GM21737 (cell line): ENCODE measurements at regions not wholly inside any gene's neighbourhood (a gene's known extent, or its start where the extent isn't known, plus 50 kb on each side); places are given as distances from the start of the nearest gene placed in this dataset.
"Not testable (repeated sequence)": the region's sequence is repeated elsewhere in the genome, so short reads cannot be mapped to it uniquely, and the experiment has no call there.

Experiments used
- ATAC-seq: cut with Tn5 transposase; IDR thresholded peaks from one replicate; pipeline ENCODE4 v1.9.1; 2021; ENCODE audit warnings: mild to moderate bottlenecking, moderate library complexity; ENCODE audit not compliant: unreplicated experiment

DNA sequence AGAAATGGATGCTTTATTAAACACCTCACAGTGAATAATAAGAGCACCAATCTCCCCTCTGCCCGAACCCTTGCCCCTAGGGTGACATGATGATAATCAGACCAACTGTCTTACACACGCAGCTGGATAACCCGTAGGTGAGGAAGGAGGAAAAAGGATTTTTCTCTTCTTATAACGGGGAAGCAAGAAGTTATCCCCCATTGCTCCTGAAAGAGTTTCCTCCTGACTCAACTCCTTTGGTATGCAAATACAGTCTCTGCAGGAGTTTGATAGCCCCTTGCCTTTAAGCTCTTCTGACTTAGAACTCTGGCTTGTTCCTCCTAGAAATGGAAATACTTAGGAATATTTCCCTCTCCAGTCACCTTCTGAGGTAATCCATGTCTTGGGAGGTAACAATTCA, 455.8 kb downstream of the TMEM135 start:
- ATAC-seq: no peak

DNA sequence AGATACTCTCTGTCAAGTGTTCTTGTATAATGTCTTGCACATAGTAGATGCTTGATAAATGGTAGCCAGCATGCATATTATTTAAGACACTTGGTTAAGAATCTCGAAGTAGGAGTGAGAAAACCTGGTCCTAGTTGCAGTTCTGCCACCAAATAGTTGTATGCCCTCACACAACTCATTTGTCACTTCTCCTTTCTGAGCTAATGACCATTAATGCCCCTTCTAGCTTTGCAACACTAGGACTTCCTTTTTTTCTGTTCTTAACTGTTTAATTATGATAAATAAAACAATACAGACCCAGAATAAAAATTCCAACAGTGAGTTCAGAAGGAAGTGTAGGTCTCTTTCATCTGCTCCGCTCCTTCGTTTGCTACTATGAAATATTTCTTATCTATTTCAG, 453.6 kb downstream of the TMEM135 start:
- ATAC-seq: no peak

DNA sequence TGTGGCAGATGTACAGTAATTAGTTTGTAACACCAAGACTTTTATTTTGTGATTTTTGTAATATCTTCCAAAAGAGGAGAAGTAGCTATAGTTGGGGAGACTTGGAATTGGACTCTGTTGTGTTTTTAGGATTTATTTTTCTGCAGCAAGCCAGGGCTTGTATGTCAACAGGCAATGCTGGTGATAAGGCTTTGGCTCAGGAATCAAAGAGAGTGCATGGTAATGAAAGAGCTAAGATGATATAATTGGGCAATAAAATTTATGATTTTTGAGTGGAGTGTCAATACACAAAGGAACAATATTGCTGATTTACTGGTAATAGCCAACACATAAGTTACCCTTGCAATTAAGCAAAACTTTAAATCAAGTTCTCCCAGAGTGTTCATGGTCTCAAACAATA, 452.9 kb downstream of the TMEM135 start:
- ATAC-seq: no peak

DNA sequence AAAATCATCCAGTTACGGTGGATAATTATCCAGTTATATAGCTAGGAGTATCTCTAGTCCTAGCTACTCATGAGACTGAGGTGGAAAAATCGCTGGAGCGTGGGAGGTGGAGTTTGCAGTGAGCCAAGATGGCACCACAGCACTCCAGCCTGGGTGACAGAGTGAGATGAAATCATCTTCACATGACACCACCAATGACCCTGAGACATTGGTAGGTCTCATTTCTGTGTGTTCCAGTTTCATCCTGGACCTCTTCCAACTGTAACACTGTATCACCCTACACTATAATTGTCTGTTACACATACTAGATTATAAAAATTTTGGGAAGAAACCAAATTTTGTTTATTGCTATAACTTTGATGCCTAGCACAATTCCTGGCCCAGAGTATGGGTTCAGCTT, 446.8 kb downstream of the TMEM135 start:
- ATAC-seq: no peak

DNA sequence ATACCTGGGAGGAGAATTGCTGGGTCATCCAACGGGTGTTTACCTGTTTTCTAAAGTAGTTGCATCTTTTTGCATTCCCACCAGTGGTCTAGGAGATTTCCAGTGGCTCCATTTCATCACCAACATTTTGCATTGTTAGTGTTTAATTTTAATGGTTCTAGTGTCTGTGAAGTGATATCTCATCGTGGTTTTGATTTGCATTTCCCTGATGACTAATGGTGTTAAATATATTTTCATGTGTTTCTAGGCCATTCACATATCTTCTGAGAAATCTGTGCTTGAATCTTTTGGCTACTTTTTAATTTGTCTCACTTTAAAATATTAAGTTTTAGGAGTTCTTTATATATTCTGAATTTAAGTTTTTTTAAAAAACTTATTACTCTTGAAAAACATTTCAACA, 439.6 kb downstream of the TMEM135 start:
- no peak for ATAC-seq

DNA sequence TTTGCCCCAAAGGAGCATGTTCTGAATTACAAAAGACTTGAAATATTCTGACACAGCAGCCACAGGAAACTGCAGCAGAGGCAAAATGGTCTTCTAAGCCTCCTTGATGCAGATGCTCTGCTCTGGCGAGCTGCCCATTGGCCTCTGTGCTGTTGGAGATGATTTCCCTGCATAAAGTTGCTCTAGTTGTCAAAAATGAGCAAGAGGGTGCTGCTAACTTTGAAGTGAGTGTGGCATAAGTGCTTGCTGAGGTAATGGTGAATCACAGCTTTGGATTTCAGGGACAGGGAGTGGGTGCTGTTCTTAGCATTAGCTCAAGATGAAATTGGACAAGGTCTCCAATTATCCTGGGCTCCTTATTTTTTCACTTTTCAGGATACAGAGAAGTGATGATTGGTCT, 435.4 kb downstream of the TMEM135 start:
- no peak for ATAC-seq

DNA sequence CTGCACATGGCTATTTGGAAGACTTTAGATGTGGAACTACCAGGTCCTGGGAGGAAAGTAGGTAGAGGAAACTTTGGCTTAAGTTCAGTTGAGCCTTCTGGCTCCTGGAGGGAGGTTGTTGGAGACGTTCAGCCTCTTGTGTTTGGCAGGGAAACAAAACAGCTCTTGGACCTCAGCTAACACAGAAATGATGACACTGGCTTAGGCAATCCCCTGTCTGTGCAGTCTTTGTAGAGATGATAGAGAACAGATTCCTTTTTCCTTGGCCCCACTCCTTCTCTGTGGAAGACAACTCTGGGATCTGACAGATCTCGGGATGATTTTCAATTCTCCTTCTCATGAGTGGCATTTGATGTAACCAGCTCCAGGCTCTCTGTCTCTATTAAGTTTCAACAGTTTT, 428.5 kb downstream of the TMEM135 start:
- no peak for ATAC-seq

DNA sequence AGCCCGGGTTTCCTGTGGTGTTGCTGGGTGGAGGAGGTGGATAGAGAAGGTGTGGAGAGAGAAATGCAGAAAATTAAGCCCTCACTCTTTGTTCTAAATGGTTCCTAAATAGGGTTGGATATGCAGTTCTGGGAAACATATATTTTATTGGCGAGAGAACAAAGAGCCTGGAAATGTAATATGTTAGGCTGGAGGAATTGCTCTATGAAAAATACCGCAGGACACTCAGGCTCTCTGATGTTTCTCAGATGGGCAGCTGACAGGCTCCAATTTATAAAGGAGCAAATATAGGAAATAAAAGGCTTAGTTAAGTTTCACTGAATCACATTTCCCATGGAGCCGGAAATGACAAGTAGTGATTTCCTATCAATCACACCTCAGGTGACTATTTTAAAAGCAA, 428.0 kb downstream of the TMEM135 start:
- ATAC-seq: no peak

DNA sequence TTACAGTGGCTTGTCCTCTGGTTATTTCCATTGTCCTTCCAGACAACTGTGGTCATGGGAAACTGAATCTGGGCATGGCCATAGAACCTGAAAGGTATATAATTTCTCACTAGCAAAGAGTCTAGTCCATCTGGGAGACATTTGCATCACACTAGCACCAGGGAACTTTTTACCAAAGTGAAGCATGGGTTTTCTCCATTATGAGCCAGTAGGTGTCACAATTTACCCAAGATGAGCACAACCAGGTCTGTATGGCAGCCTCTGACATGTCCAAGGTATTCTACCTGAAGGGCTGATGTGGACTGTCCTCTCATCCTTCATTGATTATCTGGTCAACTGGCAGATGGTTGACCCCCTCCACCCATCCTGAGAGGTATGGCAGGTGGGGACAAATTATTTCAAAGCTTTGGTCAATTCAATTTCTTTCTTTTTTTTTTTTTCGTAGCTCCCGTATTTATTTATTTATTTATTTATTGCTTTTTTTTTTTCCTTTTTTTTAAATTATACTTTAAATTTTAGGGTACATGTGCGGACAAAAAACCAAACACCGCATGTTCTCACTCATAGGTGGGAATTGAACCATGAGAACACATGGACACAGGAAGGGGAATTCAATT, 425.9 kb downstream of the TMEM135 start:
- no peak for ATAC-seq

DNA sequence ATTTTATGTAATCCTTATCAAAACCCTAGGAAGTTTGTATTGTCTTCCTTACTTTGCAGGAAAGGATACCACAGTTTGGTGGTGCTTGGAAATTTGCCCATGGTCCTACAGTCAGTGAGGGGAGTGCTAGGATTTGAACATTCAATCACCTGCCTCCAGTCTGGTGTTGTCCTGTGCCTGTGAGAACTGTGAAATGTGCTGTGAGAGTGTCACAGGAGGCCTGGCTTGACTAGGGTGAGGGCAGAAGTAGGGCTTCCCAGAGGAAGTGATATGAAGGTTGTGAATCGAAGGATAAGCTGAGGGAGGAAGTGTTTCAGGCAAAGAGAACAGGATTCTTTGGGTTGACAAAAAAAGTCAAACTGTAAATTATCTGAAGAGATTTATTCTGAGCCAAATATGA, 424.4 kb downstream of the TMEM135 start:
- no peak for ATAC-seq

DNA sequence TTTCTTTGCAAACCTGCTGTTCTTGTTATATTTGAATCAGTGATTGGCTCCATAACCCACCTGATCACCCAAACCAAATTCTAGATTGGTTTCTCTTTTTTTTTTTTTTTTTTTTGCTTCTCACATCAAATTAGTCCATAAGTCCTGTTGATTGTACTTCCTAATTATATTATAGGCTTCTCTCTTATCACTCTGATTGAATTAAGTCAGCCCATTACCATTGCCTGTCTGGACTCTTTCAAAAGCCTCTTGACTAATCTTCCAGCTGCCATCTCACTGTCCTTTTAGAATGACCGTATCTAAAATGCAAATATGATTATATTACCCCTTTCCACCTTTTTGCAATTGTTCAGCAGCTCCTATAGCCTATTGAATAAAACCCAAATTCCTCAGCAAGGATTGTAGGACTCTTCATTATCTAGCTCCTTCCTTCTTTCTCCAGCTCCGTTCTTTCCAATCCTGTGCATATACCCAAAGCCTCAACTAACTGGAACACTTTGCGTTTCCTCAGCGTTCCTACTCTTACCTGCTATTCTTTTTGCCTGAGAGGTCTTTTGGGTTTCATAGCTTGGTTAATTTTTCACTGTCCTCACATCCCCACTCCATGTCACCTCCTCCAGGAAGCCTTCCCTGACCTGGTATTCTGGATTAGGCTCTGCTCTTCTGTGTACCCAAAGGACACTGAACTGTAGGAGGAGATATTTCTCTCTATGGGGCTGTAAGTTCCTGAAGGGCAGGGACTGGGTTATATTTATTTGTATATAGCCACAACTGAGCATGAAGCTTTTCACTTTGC, 423.3 kb downstream of the TMEM135 start:
- ATAC-seq: no peak

DNA sequence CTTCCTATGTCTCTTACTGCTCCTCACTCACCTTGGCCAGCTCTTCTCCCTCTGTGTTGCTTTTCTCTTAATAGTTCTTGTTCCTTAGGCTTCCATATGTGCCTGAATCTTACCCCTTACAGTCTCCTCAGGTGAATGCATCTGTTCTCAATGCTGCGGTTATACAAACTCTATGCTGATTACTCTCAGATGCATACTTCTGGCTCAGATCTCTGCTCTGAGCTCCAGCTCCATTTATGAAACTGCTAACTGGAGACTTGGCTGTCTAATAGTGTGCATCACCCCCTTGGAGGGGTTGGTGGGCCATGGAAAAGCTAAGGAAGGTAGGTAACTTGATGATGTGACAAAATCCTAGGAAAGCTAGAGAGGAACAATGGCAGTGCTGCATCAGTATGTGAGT, 422.5 kb downstream of the TMEM135 start:
- ATAC-seq: no peak

DNA sequence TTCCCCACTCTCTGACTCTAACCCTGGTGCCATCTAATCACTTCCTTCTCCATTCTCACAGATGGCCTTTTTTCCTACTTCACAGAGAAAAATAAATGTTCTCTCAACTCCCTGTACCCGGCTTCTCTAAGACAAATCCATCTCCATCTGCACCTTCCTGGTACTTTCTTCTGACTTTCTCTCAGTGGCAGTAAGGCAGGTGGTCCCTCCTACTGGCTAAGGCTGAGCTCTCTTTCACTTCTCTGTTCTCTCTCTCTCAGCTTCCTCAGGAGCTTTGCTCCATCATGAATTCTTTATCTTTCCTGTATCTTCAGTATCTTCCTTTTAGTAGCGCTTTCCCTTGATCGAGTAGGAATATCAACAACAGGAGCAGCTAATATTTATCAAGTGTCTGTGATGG, 421.6 kb downstream of the TMEM135 start:
- ATAC-seq: no peak

DNA sequence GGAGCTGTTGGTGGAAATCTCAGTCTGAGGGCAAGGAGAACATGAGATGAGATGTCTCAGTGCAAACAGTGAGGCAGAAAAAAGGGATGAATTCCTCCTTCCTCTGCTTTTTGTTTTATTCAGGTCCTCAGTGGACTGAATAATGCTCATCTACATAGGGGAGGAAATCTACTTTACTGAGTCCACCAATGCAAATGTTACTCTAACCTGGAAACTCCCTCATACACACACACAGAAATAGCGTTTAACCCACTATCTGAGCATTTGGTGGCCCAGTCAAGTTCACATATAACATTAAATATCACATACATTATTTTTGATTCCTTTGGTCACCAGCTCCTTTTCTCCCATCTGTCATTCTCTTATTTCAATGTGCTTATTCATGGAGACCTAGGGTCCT, 418.8 kb downstream of the TMEM135 start:
- no peak for ATAC-seq

DNA sequence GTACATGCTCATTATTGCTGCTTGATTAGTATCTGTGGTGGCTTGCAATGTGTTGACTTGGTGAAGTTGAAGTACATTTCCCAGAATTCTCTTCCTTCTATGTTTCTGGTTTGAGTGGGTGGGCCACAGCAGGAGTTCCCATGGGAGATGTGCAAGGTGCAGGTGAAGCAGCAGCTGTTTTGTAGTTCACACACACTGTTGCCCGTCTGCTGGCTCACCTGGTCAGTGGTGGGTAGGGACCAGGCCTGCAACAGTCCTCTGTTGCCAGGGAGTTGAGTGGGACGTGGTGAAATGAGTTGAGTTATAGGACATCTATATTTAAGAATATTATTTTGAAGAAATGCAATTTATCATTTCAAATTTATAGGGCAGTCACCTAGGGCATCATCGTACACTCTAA, 417.4 kb downstream of the TMEM135 start:
- no peak for ATAC-seq

DNA sequence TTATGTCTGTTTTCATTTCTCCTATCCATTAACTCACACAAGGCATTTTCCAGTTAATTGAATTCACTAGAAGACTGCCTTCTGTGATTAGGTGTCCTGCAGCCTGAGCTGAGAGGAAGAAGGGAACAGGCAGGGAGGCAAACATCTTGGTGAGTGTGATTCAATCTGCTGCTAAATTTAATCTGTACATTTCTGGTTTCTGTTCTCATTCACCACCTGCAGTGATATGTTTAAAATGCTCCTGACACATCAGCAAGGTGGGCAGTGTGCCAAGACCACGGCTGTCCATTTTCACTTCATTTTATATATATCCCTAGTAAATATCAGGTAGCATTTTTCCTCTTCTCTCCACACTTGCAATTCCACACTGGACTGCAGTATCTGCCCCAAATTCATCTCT, 416.5 kb downstream of the TMEM135 start:
- ATAC-seq: peak; percentile 70

DNA sequence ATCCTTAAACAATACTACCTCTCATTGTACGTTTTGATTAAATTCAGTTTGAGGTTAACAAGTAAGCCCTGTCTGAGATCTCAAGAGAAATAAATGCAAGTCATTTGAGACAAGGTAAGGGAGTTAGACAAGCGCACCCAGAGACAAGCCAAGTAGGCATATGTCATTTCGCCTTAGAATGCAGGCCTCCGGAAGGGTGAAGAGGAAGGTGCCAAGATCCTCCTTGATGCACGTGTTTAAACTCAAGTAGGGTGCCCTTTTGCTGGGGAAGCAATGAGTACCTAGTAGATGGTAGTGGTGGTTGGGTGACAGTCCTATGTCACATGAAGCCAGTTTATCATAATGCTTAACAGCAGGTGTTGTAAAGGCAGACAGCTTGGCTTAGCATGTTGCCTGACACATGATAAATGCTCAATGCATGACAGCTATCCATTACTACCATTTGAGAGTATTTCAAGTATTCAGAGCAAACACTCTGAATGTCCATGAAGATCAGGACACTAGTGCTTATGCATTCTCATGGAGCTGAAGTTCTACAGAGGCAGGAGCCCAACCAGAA, 415.9 kb downstream of the TMEM135 start:
- ATAC-seq: peak; percentile 14

DNA sequence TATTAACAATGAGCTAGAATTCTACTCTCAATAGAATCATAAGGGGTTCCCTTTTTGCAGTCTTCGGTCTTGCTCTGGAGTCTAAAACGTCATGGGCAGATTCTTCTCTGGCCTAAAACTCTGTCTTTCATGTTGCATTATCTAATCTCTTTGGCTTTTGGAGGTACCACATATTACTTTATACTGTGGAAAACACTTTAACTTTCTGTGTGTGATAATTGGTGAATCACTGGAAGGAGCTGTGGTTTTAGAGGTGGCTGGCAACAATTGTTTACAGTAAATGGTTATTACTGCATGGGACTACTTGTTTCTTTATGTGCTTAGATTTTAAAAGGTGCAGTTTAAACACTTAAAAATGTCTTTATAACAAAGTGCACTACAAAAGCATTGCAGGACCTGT, 414.3 kb downstream of the TMEM135 start:
- ATAC-seq: not testable (repeated sequence)

DNA sequence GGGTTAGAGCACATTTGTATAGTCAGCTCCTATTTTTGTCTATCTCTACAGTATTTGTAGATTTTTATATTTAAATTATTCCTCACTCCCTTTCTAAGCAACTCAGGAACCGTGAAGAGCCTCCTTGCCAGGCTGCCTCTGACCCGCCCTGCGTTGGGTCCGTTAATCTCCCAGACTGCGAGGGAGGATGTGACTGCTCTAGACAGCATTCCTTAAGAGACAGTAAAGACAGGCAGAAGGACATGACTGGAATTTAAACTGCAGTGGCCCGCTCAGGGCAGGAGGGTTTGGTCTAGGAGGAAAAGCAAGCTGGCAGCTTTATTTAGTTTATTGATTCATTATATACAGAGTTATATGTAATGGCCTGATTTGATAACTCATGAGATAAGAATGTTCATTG, 413.7 kb downstream of the TMEM135 start:
- no peak for ATAC-seq

DNA sequence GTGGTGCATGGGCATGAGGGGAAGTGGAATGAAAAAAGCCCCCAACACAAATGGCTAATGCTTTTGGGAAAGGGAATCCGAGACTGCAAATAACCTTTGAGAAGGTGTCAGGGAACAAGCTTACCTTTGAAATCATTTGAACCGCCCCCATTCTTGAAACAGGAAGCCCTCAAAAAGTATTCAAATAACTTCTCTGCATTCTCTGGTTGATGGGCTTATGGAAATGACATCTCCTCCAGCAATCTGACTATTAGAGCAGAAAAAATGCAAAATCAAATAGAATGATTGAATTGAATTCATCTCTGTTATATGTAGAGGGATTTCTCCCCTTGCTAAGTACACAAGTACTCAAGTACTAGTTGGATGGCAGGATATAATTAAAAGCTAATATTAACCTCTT, 409.9 kb downstream of the TMEM135 start:
- no peak for ATAC-seq

DNA sequence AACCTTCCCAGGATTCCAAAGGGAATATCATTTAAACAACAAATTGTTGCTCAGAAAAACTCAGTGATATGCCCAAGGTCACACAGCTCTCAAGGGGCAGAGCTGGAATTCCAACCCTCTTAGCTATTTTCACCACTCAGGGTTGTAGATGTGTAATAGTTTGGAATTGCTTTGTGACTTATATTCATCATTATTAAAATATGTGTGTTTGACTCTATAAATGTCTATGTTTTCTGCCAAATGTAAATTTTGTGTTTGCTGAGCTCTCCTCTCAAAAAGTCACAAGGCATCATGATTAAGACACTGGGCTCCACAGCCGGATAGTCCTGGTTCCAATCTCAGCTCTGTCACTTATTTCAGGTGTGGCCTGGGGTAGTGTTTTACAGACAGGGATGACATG, 407.3 kb downstream of the TMEM135 start:
- no peak for ATAC-seq

DNA sequence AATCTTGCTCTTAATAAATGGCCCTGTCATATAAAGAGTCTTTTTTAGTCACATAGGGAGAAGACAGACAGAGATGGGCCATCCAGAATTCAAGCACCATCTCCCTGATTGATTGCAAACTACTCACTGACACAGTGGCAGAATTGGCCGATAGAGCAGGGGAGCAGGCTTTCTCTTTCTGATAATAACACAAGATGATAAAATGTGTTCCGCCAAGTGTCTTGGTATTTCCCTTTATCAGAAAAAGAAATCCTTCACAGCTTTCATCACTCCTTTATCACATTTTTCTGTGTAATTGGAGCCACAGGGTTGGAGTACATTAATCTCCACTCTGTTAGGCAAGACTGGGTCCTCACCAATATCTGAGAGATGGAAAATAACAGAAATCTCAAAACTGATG, 406.0 kb downstream of the TMEM135 start:
- ATAC-seq: no peak
